GM12875 (cell line): ENCODE measurements at regions not wholly inside any gene's neighbourhood (a gene's known extent, or its start where the extent isn't known, plus 50 kb on each side); places are given as distances from the start of the nearest gene placed in this dataset.

Source experiments
- H3K4me3 ChIP-seq: one replicate; pipeline ENCODE4 v1.5.1; 2011; ENCODE audit warnings: low read depth, low read length, control low read depth
- CTCF ChIP-seq: IDR thresholded peaks from 2 replicates; pipeline ENCODE4 v1.5.1; 2011; ENCODE audit warnings: low read depth, mild to moderate bottlenecking, control low read depth, inconsistent platforms, low read length, moderate library complexity, borderline replicate concordance; ENCODE audit not compliant: insufficient read depth

- H3K4me3 ChIP-seq = no peak overlapping the region
- no peak for TF ChIP-seq CTCF
Observed at GRCh38 chr11:109033627-109034338, 368.9 kb downstream of the DDX10 start.

- H3K4me3 ChIP-seq = no peak overlapping the region
- no peak for TF ChIP-seq CTCF
Observed at GRCh38 chr11:109034339-109034696, 369.4 kb downstream of the DDX10 start.

- no peak overlapping the region for H3K4me3 ChIP-seq
- TF ChIP-seq CTCF = no peak
Observed at GRCh38 chr11:109035284-109035683, 370.4 kb downstream of the DDX10 start.

- no peak for TF ChIP-seq CTCF
Observed at GRCh38 chr11:109036011-109036410, 371.1 kb downstream of the DDX10 start.

GRCh38 chr11:109037856-109038780, 373.2 kb downstream of the DDX10 start:
- no peak for TF ChIP-seq CTCF
- H3K4me3 ChIP-seq = no peak overlapping the region

More at GRCh38 chr11:109036011-109036410, 371.1 kb downstream of the DDX10 start:
- H3K4me3 ChIP-seq = no peak overlapping the region

GRCh38 chr11:109039611-109040010, 374.7 kb downstream of the DDX10 start:
- no peak for TF ChIP-seq CTCF

GRCh38 chr11:109040303-109040702, 375.4 kb downstream of the DDX10 start:
- TF ChIP-seq CTCF = peak; percentile 18; the same call in 1 of the 2 replicates
- H3K4me3 ChIP-seq = no peak overlapping the region

More at GRCh38 chr11:109039611-109040010, 374.7 kb downstream of the DDX10 start:
- H3K4me3 ChIP-seq = no peak overlapping the region
